NCI-H2029 treated with DMSO at 0.1 percent for 48 hours (cell line): ENCODE measurements at regions not wholly inside any gene's neighbourhood (a gene's known extent, or its start where the extent isn't known, plus 50 kb on each side); places are given as distances from the start of the nearest gene placed in this dataset.
"Not testable (repeated sequence)": the region's sequence is repeated elsewhere in the genome, so short reads cannot be mapped to it uniquely, and the experiment has no call there.

Source experiments
- DNase-seq: peaks from one replicate; lab custom pipeline; 2025; lab: John Stamatoyannopoulos, UW

GRCh38 chr3:175956964-175957363, 1097.8 kb downstream of the NAALADL2 start:
- DNase-seq = no peak

GRCh38 chr3:175951047-175951694, 1092.0 kb downstream of the NAALADL2 start:
- DNase-seq = no peak

GRCh38 chr3:175948041-175948440, 1088.9 kb downstream of the NAALADL2 start:
- DNase-seq = no peak

GRCh38 chr3:175941352-175941751, 1082.2 kb downstream of the NAALADL2 start:
- DNase-seq = no peak

- DNase-seq = no peak
Measured at GRCh38 chr3:175940881-175941280, 1081.7 kb downstream of the NAALADL2 start.

- no peak for DNase-seq
Measured at GRCh38 chr3:175940243-175940642, 1081.1 kb downstream of the NAALADL2 start.

- not testable (repeated sequence) for DNase-seq
Measured at GRCh38 chr3:175937367-175937766, 1078.2 kb downstream of the NAALADL2 start.

- DNase-seq = no peak
Measured at GRCh38 chr3:175932586-175932985, 1073.5 kb downstream of the NAALADL2 start.

GRCh38 chr3:175919133-175919532, 1060.0 kb downstream of the NAALADL2 start:
- DNase-seq = no peak

GRCh38 chr3:175916191-175916934, 1057.2 kb downstream of the NAALADL2 start:
- no peak for DNase-seq

GRCh38 chr3:175914785-175915184, 1055.7 kb downstream of the NAALADL2 start:
- no peak for DNase-seq

- DNase-seq = no peak
Measured at GRCh38 chr3:175913286-175913685, 1054.2 kb downstream of the NAALADL2 start.

- DNase-seq = no peak
Measured at GRCh38 chr3:175911937-175912336, 1052.8 kb downstream of the NAALADL2 start.

- DNase-seq = no peak
Measured at GRCh38 chr3:175902226-175902625, 1043.1 kb downstream of the NAALADL2 start.

GRCh38 chr3:175898194-175898593, 1039.1 kb downstream of the NAALADL2 start:
- no peak for DNase-seq

GRCh38 chr3:175896655-175897054, 1037.5 kb downstream of the NAALADL2 start:
- DNase-seq = no peak

- no peak for DNase-seq
Measured at GRCh38 chr3:175895731-175896130, 1036.6 kb downstream of the NAALADL2 start.

GRCh38 chr3:175893566-175893965, 1034.4 kb downstream of the NAALADL2 start:
- no peak for DNase-seq

- DNase-seq = no peak
Measured at GRCh38 chr3:175890066-175890465, 1030.9 kb downstream of the NAALADL2 start.

GRCh38 chr3:175885231-175885766, 1026.2 kb downstream of the NAALADL2 start:
- no peak for DNase-seq

GRCh38 chr3:175879417-175879816, 1020.3 kb downstream of the NAALADL2 start:
- no peak for DNase-seq

GRCh38 chr3:175869404-175869803, 1010.3 kb downstream of the NAALADL2 start:
- DNase-seq = no peak

GRCh38 chr3:175868626-175869025, 1009.5 kb downstream of the NAALADL2 start:
- DNase-seq = no peak
